LoVo (cell line): ENCODE measurements at regions not wholly inside any gene's neighbourhood (a gene's known extent, or its start where the extent isn't known, plus 50 kb on each side); places are given as distances from the start of the nearest gene placed in this dataset.

Source experiments
- DNase-seq: peaks from one replicate; pipeline ENCODE4 v3.0.0-alpha.2; 2016; ENCODE audit warnings: low spot score

GRCh38 chr3:117400303-117400702 lies 690.7 kb downstream of the TUSC7 start:
- DNase-seq = no peak

- no peak for DNase-seq
Observed at GRCh38 chr3:117404141-117404540, 694.6 kb downstream of the TUSC7 start.

GRCh38 chr3:117404730-117405129 lies 695.2 kb downstream of the TUSC7 start:
- no peak for DNase-seq

GRCh38 chr3:117405359-117405758 lies 695.8 kb downstream of the TUSC7 start:
- no peak for DNase-seq

GRCh38 chr3:117407317-117407716 lies 697.7 kb downstream of the TUSC7 start:
- no peak for DNase-seq

- DNase-seq = no peak
Observed at GRCh38 chr3:117408811-117409210, 699.2 kb downstream of the TUSC7 start.

GRCh38 chr3:117409256-117409655 lies 699.7 kb downstream of the TUSC7 start:
- DNase-seq = no peak

- DNase-seq = no peak
Observed at GRCh38 chr3:117409701-117410459, 700.3 kb downstream of the TUSC7 start.

GRCh38 chr3:117411971-117412370 lies 702.4 kb downstream of the TUSC7 start:
- no peak for DNase-seq

GRCh38 chr3:117417411-117417810 lies 707.8 kb downstream of the TUSC7 start:
- no peak for DNase-seq

GRCh38 chr3:117427081-117427480 lies 717.5 kb downstream of the TUSC7 start:
- DNase-seq = no peak

- DNase-seq = no peak
Observed at GRCh38 chr3:117433427-117433826, 723.8 kb downstream of the TUSC7 start.

- no peak for DNase-seq
Observed at GRCh38 chr3:117434661-117435412, 725.3 kb downstream of the TUSC7 start.

GRCh38 chr3:117435506-117435905 lies 725.9 kb downstream of the TUSC7 start:
- no peak for DNase-seq

GRCh38 chr3:117439812-117440211 lies 730.2 kb downstream of the TUSC7 start:
- no peak for DNase-seq

- DNase-seq = no peak
Observed at GRCh38 chr3:117441851-117442250, 732.3 kb downstream of the TUSC7 start.

- no peak for DNase-seq
Observed at GRCh38 chr3:117442566-117442965, 733.0 kb downstream of the TUSC7 start.

- DNase-seq = no peak
Observed at GRCh38 chr3:117443014-117443413, 733.4 kb downstream of the TUSC7 start.

- DNase-seq = no peak
Observed at GRCh38 chr3:117444175-117444574, 734.6 kb downstream of the TUSC7 start.

- DNase-seq = no peak
Observed at GRCh38 chr3:117447419-117447818, 737.8 kb downstream of the TUSC7 start.

- no peak for DNase-seq
Observed at GRCh38 chr3:117450026-117450425, 740.4 kb downstream of the TUSC7 start.

- no peak for DNase-seq
Observed at GRCh38 chr3:117454254-117454653, 744.7 kb downstream of the TUSC7 start.

GRCh38 chr3:117454908-117455307 lies 745.3 kb downstream of the TUSC7 start:
- DNase-seq = no peak

- no peak for DNase-seq
Observed at GRCh38 chr3:117455782-117456181, 746.2 kb downstream of the TUSC7 start.
